GM21825 (cell line): ENCODE measurements at regions not wholly inside any gene's neighbourhood (a gene's known extent, or its start where the extent isn't known, plus 50 kb on each side); places are given as distances from the start of the nearest gene placed in this dataset.
A peak's percentile ranks its signal among the peaks of the same experiment; 100 is the strongest.
"Not testable (repeated sequence)": the region's sequence is repeated elsewhere in the genome, so short reads cannot be mapped to it uniquely, and the experiment has no call there.

Experiments
- ATAC-seq: cut with Tn5 transposase; IDR thresholded peaks from one replicate; pipeline ENCODE4 v1.9.1; 2021; ENCODE audit warnings: mild to moderate bottlenecking, moderate library complexity; ENCODE audit not compliant: unreplicated experiment

GRCh38 chr2:104975851-104976250 lies 62.0 kb upstream of the MRPS9 start:
- ATAC-seq, result no peak

- peak; percentile 98 for ATAC-seq
Observed at GRCh38 chr2:104976603-104977120, 61.2 kb upstream of the MRPS9 start.

- no peak for ATAC-seq
Observed at GRCh38 chr2:104977958-104978357, 59.9 kb upstream of the MRPS9 start.

DNA sequence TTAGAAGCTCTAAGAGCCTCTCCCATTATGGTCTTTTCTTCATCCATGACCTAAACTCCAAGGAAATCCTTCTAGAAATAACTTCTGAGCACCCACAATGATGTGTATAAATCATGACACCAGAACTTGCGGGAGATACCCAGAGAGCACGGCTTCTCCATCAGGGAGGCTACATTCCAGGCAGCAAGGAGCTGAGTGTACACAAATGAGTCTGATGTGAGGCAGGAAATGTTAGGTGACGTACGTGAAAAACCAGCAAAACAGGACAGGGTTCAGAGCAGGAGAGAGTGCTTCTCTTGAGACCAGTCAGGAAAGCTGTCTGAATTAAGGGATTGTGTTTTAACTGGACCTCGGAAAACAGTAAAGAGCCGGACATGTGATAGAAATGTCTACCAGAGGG lies 58.1 kb upstream of the MRPS9 start:
- not testable (repeated sequence) for ATAC-seq

- no peak for ATAC-seq
Observed at GRCh38 chr2:104982111-104982510, 55.8 kb upstream of the MRPS9 start.
